SK-N-SH (cell line): ENCODE measurements at regions not wholly inside any gene's neighbourhood (a gene's known extent, or its start where the extent isn't known, plus 50 kb on each side); places are given as distances from the start of the nearest gene placed in this dataset.

Experiments
- CTCF ChIP-seq: fragments of 200-600 bp; sonication (generic); IDR thresholded peaks from 2 replicates; pipeline ENCODE4 v1.6.1; 2017; ENCODE audit warnings: antibody characterized with exemption, mild to moderate bottlenecking, moderate library complexity
- EP300 ChIP-seq, 2 experiments: IDR thresholded peaks; 2 replicates each; pipeline versions ENCODE4 v1.4.0 to v1.6.1; 2012; ENCODE audit warnings: borderline replicate concordance in 1 of 2, low read depth in 1 of 2, low read length in 1 of 2
- FOXJ3 ChIP-seq: sonication (generic); formaldehyde crosslinking; IDR thresholded peaks from 2 replicates; pipeline ENCODE4 v1.5.1; 2020; ENCODE audit warnings: mild to moderate bottlenecking, missing genetic modification reagents
- MAX ChIP-seq: IDR thresholded peaks from 2 replicates; pipeline ENCODE4 v1.4.0; 2012; ENCODE audit warnings: low read depth
- SIN3A ChIP-seq: IDR thresholded peaks from 2 replicates; pipeline ENCODE4 v1.6.1; 2012; ENCODE audit warnings: low read depth, mild to moderate bottlenecking, low read length, moderate library complexity, borderline replicate concordance
- TF ChIP-seq, protein P1 (sequence below): IDR thresholded peaks from 2 replicates; pipeline ENCODE4 v1.6.1; 2012; ENCODE audit warnings: mild to moderate bottlenecking, low read depth, low read length, moderate library complexity

- TF ChIP-seq EP300 (IDR thresholded peaks at IDR 0.05; ENCODE audit: borderline replicate concordance in 1 of 2, low read depth in 1 of 2, low read length in 1 of 2), result no peak
- no peak for TF ChIP-seq MAX
- TF ChIP-seq CTCF, result no peak
- TF ChIP-seq SIN3A, result no peak
- TF ChIP-seq FOXJ3 (CRISPR knock-in tag), result no peak
- TF ChIP-seq, protein P1, sequence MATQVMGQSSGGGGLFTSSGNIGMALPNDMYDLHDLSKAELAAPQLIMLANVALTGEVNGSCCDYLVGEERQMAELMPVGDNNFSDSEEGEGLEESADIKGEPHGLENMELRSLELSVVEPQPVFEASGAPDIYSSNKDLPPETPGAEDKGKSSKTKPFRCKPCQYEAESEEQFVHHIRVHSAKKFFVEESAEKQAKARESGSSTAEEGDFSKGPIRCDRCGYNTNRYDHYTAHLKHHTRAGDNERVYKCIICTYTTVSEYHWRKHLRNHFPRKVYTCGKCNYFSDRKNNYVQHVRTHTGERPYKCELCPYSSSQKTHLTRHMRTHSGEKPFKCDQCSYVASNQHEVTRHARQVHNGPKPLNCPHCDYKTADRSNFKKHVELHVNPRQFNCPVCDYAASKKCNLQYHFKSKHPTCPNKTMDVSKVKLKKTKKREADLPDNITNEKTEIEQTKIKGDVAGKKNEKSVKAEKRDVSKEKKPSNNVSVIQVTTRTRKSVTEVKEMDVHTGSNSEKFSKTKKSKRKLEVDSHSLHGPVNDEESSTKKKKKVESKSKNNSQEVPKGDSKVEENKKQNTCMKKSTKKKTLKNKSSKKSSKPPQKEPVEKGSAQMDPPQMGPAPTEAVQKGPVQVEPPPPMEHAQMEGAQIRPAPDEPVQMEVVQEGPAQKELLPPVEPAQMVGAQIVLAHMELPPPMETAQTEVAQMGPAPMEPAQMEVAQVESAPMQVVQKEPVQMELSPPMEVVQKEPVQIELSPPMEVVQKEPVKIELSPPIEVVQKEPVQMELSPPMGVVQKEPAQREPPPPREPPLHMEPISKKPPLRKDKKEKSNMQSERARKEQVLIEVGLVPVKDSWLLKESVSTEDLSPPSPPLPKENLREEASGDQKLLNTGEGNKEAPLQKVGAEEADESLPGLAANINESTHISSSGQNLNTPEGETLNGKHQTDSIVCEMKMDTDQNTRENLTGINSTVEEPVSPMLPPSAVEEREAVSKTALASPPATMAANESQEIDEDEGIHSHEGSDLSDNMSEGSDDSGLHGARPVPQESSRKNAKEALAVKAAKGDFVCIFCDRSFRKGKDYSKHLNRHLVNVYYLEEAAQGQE, result no peak
Measured at GRCh38 chr22:49692499-49693225, 135.0 kb downstream of the BRD1 start.
